Stomach (tissue), 8 donors: ENCODE measurements at regions not wholly inside any gene's neighbourhood (a gene's known extent, or its start where the extent isn't known, plus 50 kb on each side); places are given as distances from the start of the nearest gene placed in this dataset.

ENCODE experiments used
- DNase-seq, 2 donors: peaks; one replicate each; pipeline versions ENCODE4 v3.0.0 to v3.0.0-alpha.2; 2013 to 2019
- H3K27ac ChIP-seq, 5 donors: fragments of 200-600 bp in 4 of 5; sonication (generic) in 4 of 5; one replicate each; pipeline ENCODE4 v1.5.1; 2013 to 2019; ENCODE audit warnings: mild to moderate bottlenecking in 1 of 5, moderate library complexity in 1 of 5
- H3K27me3 ChIP-seq, 3 donors: fragments of 200-600 bp; sonication (generic); one replicate each; pipeline ENCODE4 v1.5.1; 2017 to 2019; ENCODE audit warnings: mixed run types in 1 of 3
- H3K36me3 ChIP-seq, 4 donors: fragments of 200-600 bp; sonication (generic); 1 replicate in 3 of 4; 2 replicates in 1 of 4; pipeline ENCODE4 v1.5.1; 2016 to 2019
- H3K4me1 ChIP-seq, 4 donors: fragments of 200-600 bp; sonication (generic); one replicate each; pipeline ENCODE4 v1.5.1; 2016 to 2019
- H3K4me3 ChIP-seq, 4 donors: fragments of 200-600 bp; sonication (generic) in 3 of 4; one replicate each; pipeline ENCODE4 v1.5.1; 2016 to 2019; ENCODE audit warnings: mild to moderate bottlenecking in 1 of 4
- H3K9me3 ChIP-seq, 4 donors: fragments of 200-600 bp; sonication (generic); one replicate each; pipeline ENCODE4 v1.5.1; 2016 to 2019
- EP300 ChIP-seq: sonication (generic); formaldehyde crosslinking; IDR thresholded peaks from one replicate; pipeline ENCODE4 v1.6.1; 2017; ENCODE audit warnings: antibody characterized with exemption
- POLR2A ChIP-seq, 4 donors: fragments of 450-650 bp; IDR thresholded peaks; one replicate each; pipeline ENCODE4 v1.6.1; 2016; ENCODE audit warnings: antibody characterized with exemption in 4 of 4, control low read depth in 2 of 4, mild to moderate bottlenecking in 1 of 4, moderate library complexity in 1 of 4
- POLR2AphosphoS5 ChIP-seq, 3 donors: sonication (generic); formaldehyde crosslinking; IDR thresholded peaks; one replicate each; pipeline ENCODE4 v1.6.1; 2016; ENCODE audit warnings: antibody characterized with exemption in 3 of 3
- WGBS, 5 donors: extraction: QIAGEN DNeasy Blood & Tissue Kit in 3 of 5; methylation state at CpG; one replicate each; pipeline versions ENCODE4 v1.1.5 to v1.1.7; 2013 to 2018; 5-methylcytosine and 5-hydroxymethylcytosine counted together
- intact Hi-C: fragments of 100-400 bp; cut with DNase I; formaldehyde crosslinking; loops from one replicate; pipeline ENCODE4 v1.15.1; 2023; ENCODE audit warnings: low total_unique reads
- TF ChIP-seq, protein P1 (sequence below), 7 experiments: fragments of 450-650 bp in 4 of 7; fragments of 200-600 bp in 3 of 7; sonication (generic) in 3 of 7; IDR thresholded peaks; one replicate each; pipeline ENCODE4 v1.5.1; 2016 to 2019; ENCODE audit warnings: antibody characterized with exemption in 7 of 7, control low read depth in 2 of 7, mild to moderate bottlenecking in 1 of 7
- donor health status: healthy with polysubstance abuse.
- donor health status: Bipolar disorder and iron deficiency.
- donor health status: healthy.

DNA sequence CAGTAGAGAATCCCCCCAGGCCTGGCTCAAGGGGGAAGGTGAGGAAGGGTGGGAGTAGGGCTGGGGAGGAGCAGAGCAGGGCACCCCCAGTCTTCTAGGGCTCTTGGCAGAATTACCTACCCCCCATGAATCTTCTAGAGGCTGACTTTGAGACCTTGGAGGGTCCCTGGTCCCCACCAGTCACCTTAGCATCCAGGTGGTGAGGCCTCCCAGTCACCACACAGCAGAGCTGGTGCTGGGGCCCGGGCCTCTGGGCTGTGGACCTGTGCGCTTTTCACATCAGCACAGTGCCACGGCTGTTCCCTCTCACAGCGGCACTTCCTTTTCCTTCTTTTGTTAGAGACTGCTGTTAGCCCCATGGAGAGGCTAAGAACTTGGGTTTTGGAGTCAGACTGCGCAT, 148.6 kb upstream of the PITX1 start:
- no peak overlapping the region for H3K27ac ChIP-seq
- 80 to 92% (median 88%) methylated on average over 3 to 5 of the region's 5 CpGs for WGBS, 5 donors
- TF ChIP-seq POLR2AphosphoS5 (IDR thresholded peaks at IDR 0.05): no peak
- intact Hi-C loops: no loop called here
- no peak overlapping the region for H3K4me3 ChIP-seq
- H3K27me3 ChIP-seq: no peaks in the 10 kb centered on the region
- H3K9me3 ChIP-seq: no peaks in the 10 kb centered on the region
- H3K4me1 ChIP-seq: peaks cover 0 to 39% (median 16%) of the 10 kb centered on the region in 4 donors
- no peaks in the 10 kb centered on the region for H3K36me3 ChIP-seq
- DNase-seq: no peak

DNA sequence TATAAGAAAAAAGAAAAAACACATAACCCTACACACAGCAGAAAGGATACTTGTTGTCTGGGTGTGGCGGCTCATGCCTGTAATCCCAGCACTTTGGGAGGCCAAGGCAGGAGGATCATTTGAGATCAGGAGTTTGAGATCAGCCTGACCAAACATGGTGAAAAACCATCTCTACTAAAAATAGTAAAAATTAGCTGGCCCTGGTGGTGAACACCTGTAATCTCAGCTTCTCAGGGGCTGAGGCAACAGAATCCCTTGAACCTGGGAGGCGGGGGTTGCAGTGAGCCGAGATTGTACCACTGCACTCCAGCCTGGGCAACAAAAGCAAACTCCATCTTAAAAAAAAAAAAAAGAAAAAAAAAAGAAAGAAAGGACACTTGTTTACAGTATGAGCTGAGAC, 147.6 kb upstream of the PITX1 start:
- no peaks in the 10 kb centered on the region for H3K36me3 ChIP-seq
- H3K4me1 ChIP-seq: peaks cover 0 to 29% (median 9%) of the 10 kb centered on the region in 4 donors
- TF ChIP-seq EP300 (no peak), POLR2AphosphoS5 (IDR thresholded peaks at IDR 0.05) (no peak), POLR2A (IDR thresholded peaks at IDR 0.05) (no peak)
- TF ChIP-seq, protein P1, sequence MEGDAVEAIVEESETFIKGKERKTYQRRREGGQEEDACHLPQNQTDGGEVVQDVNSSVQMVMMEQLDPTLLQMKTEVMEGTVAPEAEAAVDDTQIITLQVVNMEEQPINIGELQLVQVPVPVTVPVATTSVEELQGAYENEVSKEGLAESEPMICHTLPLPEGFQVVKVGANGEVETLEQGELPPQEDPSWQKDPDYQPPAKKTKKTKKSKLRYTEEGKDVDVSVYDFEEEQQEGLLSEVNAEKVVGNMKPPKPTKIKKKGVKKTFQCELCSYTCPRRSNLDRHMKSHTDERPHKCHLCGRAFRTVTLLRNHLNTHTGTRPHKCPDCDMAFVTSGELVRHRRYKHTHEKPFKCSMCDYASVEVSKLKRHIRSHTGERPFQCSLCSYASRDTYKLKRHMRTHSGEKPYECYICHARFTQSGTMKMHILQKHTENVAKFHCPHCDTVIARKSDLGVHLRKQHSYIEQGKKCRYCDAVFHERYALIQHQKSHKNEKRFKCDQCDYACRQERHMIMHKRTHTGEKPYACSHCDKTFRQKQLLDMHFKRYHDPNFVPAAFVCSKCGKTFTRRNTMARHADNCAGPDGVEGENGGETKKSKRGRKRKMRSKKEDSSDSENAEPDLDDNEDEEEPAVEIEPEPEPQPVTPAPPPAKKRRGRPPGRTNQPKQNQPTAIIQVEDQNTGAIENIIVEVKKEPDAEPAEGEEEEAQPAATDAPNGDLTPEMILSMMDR (IDR thresholded peaks at IDR 0.05): no peak
- no peak overlapping the region for H3K4me3 ChIP-seq
- WGBS, 5 donors: 95 to 100% (median 98%) methylated on average over 3 of the region's 3 CpGs
- H3K9me3 ChIP-seq: no peaks in the 10 kb centered on the region
- DNase-seq: no peak
- intact Hi-C loops: no loop called here
- no peak overlapping the region for H3K27ac ChIP-seq
- no peaks in the 10 kb centered on the region for H3K27me3 ChIP-seq

DNA sequence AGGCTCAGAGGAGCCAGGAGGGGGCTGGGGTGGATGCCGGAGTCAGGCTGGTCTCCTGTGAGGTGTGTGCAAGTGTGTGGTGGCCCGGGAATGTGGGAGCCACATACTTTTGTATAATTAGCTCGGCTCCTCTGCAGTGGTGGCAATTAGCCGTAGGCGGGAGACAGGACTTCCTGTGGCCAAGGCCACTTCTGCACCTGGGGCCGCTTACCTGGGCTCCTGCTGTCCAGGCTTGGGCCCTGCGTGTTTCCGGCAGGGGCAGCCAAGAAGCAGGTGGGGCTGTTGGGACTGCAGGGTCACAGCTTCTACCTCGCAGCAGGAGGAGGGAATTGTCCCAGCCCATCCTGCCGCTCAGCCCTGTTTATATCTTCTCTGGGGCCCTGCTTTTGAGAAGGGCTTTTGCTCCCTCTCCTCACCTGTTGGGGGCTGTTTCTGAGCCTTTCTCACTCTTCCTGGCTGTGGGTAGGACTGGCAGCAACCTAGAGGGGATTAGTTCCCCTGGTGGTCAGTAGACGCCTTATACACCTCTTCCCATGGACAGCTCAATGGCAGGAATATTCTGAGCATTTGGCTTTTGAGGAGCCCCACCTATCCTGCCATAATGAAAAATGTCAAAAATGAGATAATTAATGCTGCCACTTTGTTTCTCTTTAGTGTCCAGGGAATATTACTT, 145.4 kb upstream of the PITX1 start:
- no peaks in the 10 kb centered on the region for H3K9me3 ChIP-seq
- H3K36me3 ChIP-seq: no peaks in the 10 kb centered on the region
- no peaks in the 10 kb centered on the region for H3K27me3 ChIP-seq
- 64 to 81% (median 71%) methylated on average over 11 of the region's 11 CpGs for WGBS, 5 donors
- H3K4me1 ChIP-seq: peaks cover 0 to 11% (median 0%) of the 10 kb centered on the region in 4 donors
- no peak overlapping the region for H3K27ac ChIP-seq
- intact Hi-C loops: no loop called here
- DNase-seq: no peak
- TF ChIP-seq, protein P1 (IDR thresholded peaks at IDR 0.05): no peak
- TF ChIP-seq POLR2AphosphoS5 (IDR thresholded peaks at IDR 0.05) (no peak), POLR2A (IDR thresholded peaks at IDR 0.05) (no peak), EP300 (no peak)
- no peak overlapping the region for H3K4me3 ChIP-seq

DNA sequence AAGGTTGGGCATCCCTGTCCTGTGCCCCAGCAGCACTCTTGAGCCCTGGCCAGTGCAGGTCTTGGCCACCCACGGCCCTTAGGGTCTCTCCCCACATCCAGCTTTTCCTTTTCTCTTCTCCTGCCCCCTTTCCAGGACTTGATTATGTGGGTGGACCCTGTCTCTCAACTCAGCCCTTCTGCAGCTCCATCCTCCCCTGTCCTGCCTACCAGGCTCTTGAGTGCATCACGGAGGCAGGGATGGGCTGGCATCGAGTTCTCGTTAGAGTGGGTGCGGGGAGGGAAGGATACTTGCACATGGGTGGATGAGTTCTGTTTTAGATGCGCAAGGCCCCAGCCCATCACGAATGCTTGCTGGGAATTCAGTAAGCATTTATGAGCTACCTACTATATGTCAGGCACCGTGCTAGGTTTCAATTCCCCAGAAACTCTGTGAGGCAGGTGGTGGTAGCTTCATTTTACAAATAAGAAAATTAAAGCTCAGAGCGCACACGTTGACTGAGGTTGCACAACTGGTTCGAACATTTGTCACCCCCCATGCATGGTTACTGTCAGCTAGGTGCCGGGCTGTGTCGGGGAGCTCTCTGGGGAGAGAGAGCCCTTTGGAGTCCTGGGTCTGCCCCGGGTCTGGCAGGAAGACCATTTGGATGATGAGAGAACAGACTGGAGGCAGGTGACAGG, 144.6 kb upstream of the PITX1 start:
- no peak overlapping the region for H3K4me3 ChIP-seq
- no peaks in the 10 kb centered on the region for H3K27me3 ChIP-seq
- TF ChIP-seq EP300 (no peak), POLR2AphosphoS5 (IDR thresholded peaks at IDR 0.05) (no peak), POLR2A (IDR thresholded peaks at IDR 0.05) (no peak)
- TF ChIP-seq, protein P1 (IDR thresholded peaks at IDR 0.05): no peak
- intact Hi-C loops: no loop called here
- no peaks in the 10 kb centered on the region for H3K36me3 ChIP-seq
- H3K4me1 ChIP-seq: peaks cover 0 to 2% (median 0%) of the 10 kb centered on the region in 4 donors
- no peaks in the 10 kb centered on the region for H3K9me3 ChIP-seq
- no peak overlapping the region for H3K27ac ChIP-seq
- no peak for DNase-seq
- 68 to 77% (median 72%) methylated on average over 14 of the region's 14 CpGs for WGBS, 5 donors

DNA sequence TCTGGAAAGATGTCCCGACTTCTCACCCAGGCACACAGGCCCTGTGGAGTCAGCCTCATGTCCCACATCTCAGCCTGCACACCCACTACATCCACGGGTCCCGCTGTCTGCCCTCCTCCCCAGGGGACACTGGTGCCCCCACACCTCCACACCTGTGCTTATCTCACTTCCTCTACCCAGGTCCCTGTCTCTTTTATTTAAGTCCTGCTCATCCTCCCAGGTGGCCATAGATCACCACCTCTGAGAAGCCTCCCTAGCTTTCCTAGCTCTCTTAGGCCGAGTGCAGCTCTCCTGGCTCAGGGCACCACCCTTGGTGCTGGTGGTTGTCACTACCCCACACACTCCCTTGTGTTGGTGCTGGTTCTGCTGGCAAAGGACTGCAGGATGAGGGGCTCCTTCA, 143.6 kb upstream of the PITX1 start:
- Histone ChIP-seq H3K27me3 (peaks cover 0 to 5% (median 0%) of the 10 kb centered on the region in 3 donors), H3K9me3 (no peaks in the 10 kb centered on the region), H3K27ac (no peak overlapping the region), H3K4me3 (no peak overlapping the region), H3K36me3 (no peaks in the 10 kb centered on the region), H3K4me1 (no peaks in the 10 kb centered on the region)
- DNase-seq: no peak
- intact Hi-C loops: no loop called here
- WGBS, 5 donors: 76 to 90% (median 89%) methylated on average over 4 of the region's 4 CpGs
- TF ChIP-seq POLR2AphosphoS5 (IDR thresholded peaks at IDR 0.05) (no peak), POLR2A (IDR thresholded peaks at IDR 0.05) (no peak), EP300 (no peak)
- TF ChIP-seq, protein P1 (IDR thresholded peaks at IDR 0.05): no peak
